DLD1 (cell line): ENCODE measurements at regions not wholly inside any gene's neighbourhood (a gene's known extent, or its start where the extent isn't known, plus 50 kb on each side); places are given as distances from the start of the nearest gene placed in this dataset.
"Not testable (repeated sequence)": the region's sequence is repeated elsewhere in the genome, so short reads cannot be mapped to it uniquely, and the experiment has no call there.

Experiments used
- in situ Hi-C: cut with HindIII; loops from 2 replicates; pipeline ENCODE4 v1.10.0; 2017; ENCODE audit warnings: low sequenced_read_pairs

GRCh38 chr3:72177075-72178050, 392.4 kb upstream of the PROK2 start:
- in situ Hi-C loops: loop anchor here (10.0 kb wide), 1 partner anchor 57 kb away; no protein-coding TSS in a partner anchor

GRCh38 chr3:72176537-72177041, 391.6 kb upstream of the PROK2 start:
- in situ Hi-C loops: loop anchor here (10.0 kb wide), 1 partner anchor 58 kb away; no protein-coding TSS in a partner anchor

GRCh38 chr3:72175296-72175858, 390.4 kb upstream of the PROK2 start:
- in situ Hi-C loops: loop anchor here (10.0 kb wide), 1 partner anchor 59 kb away; no protein-coding TSS in a partner anchor

GRCh38 chr3:72174890-72175289, 389.9 kb upstream of the PROK2 start:
- in situ Hi-C loops: loop anchor here (10.0 kb wide), 1 partner anchor 60 kb away; no protein-coding TSS in a partner anchor

- in situ Hi-C loops: loop anchor here (10.0 kb wide), 1 partner anchor 61 kb away; no protein-coding TSS in a partner anchor
These were observed 389.1 kb upstream of the PROK2 start for GRCh38 chr3:72174040-72174439.

- in situ Hi-C loops: loop anchor here (10.0 kb wide), 1 partner anchor 63 kb away; no protein-coding TSS in a partner anchor
These were observed 387.0 kb upstream of the PROK2 start for GRCh38 chr3:72171946-72172345.

GRCh38 chr3:72171463-72171881, 386.5 kb upstream of the PROK2 start:
- in situ Hi-C loops: loop anchor here (10.0 kb wide), 1 partner anchor 63 kb away; no protein-coding TSS in a partner anchor

GRCh38 chr3:72169561-72170472, 384.9 kb upstream of the PROK2 start:
- in situ Hi-C loops: loop anchor here (10.0 kb wide), 1 partner anchor 65 kb away; no protein-coding TSS in a partner anchor

- in situ Hi-C loops: no loop called here
These were observed 384.2 kb upstream of the PROK2 start for GRCh38 chr3:72169120-72169519.

GRCh38 chr3:72165808-72166207, 380.9 kb upstream of the PROK2 start:
- in situ Hi-C loops: no loop called here

- in situ Hi-C loops: no loop called here
These were observed 380.4 kb upstream of the PROK2 start for GRCh38 chr3:72165317-72165716.

GRCh38 chr3:72164635-72164978, 379.7 kb upstream of the PROK2 start:
- in situ Hi-C loops: no loop called here

- in situ Hi-C loops: no loop called here
These were observed 379.1 kb upstream of the PROK2 start for GRCh38 chr3:72163809-72164634.

GRCh38 chr3:72162649-72163184, 377.8 kb upstream of the PROK2 start:
- in situ Hi-C loops: no loop called here

GRCh38 chr3:72161881-72162595, 377.1 kb upstream of the PROK2 start:
- in situ Hi-C loops: no loop called here

- in situ Hi-C loops: not testable (repeated sequence)
These were observed 376.3 kb upstream of the PROK2 start for GRCh38 chr3:72161285-72161684.

GRCh38 chr3:72160351-72160750, 375.4 kb upstream of the PROK2 start:
- in situ Hi-C loops: no loop called here

GRCh38 chr3:72159487-72159886, 374.5 kb upstream of the PROK2 start:
- in situ Hi-C loops: no loop called here
